CD4-positive, alpha-beta T cell treated with Interleukin-15 for 1 hour (primary cell): ENCODE measurements at regions not wholly inside any gene's neighbourhood (a gene's known extent, or its start where the extent isn't known, plus 50 kb on each side); places are given as distances from the start of the nearest gene placed in this dataset.
"Not testable (repeated sequence)": the region's sequence is repeated elsewhere in the genome, so short reads cannot be mapped to it uniquely, and the experiment has no call there.

ENCODE experiments used
- DNase-seq: peaks from one replicate; pipeline ENCODE4 v3.0.0-alpha.2; 2020

- no peak for DNase-seq
Observed at GRCh38 chr13:50396001-50396400, 380.8 kb downstream of the KCNRG start.

GRCh38 chr13:50396618-50397017, 381.4 kb downstream of the KCNRG start:
- not testable (repeated sequence) for DNase-seq

- no peak for DNase-seq
Observed at GRCh38 chr13:50400035-50400726, 384.9 kb downstream of the KCNRG start.

GRCh38 chr13:50401049-50401505, 385.8 kb downstream of the KCNRG start:
- no peak for DNase-seq

- DNase-seq = no peak
Observed at GRCh38 chr13:50401721-50402465, 386.6 kb downstream of the KCNRG start.

GRCh38 chr13:50403311-50403710, 388.1 kb downstream of the KCNRG start:
- DNase-seq = no peak

- no peak for DNase-seq
Observed at GRCh38 chr13:50404116-50404515, 388.9 kb downstream of the KCNRG start.

- DNase-seq = no peak
Observed at GRCh38 chr13:50404769-50405168, 389.5 kb downstream of the KCNRG start.

- no peak for DNase-seq
Observed at GRCh38 chr13:50406831-50407230, 391.6 kb downstream of the KCNRG start.

GRCh38 chr13:50408068-50408467, 392.8 kb downstream of the KCNRG start:
- no peak for DNase-seq

GRCh38 chr13:50409220-50409619, 394.0 kb downstream of the KCNRG start:
- DNase-seq = no peak

- DNase-seq = no peak
Observed at GRCh38 chr13:50410921-50411746, 395.9 kb downstream of the KCNRG start.

- no peak for DNase-seq
Observed at GRCh38 chr13:50412046-50412617, 396.9 kb downstream of the KCNRG start.

- DNase-seq = no peak
Observed at GRCh38 chr13:50414640-50415039, 399.4 kb downstream of the KCNRG start.

GRCh38 chr13:50415428-50415827, 400.2 kb downstream of the KCNRG start:
- no peak for DNase-seq

GRCh38 chr13:50417597-50417996, 402.4 kb downstream of the KCNRG start:
- DNase-seq = no peak

GRCh38 chr13:50419331-50419865, 404.2 kb downstream of the KCNRG start:
- no peak for DNase-seq

- no peak for DNase-seq
Observed at GRCh38 chr13:50419896-50420295, 404.7 kb downstream of the KCNRG start.

GRCh38 chr13:50420718-50421472, 405.7 kb downstream of the KCNRG start:
- DNase-seq = no peak

GRCh38 chr13:50421473-50422130, 406.4 kb downstream of the KCNRG start:
- DNase-seq = no peak
